ENCODE measurements at regions not wholly inside any gene's neighbourhood (a gene's known extent, or its start where the extent isn't known, plus 50 kb on each side); places are given as distances from the start of the nearest gene placed in this dataset.
A peak's percentile ranks its signal among the peaks of the same experiment; 100 is the strongest.
"Not testable (repeated sequence)": the region's sequence is repeated elsewhere in the genome, so short reads cannot be mapped to it uniquely, and the experiment has no call there.

DNA sequence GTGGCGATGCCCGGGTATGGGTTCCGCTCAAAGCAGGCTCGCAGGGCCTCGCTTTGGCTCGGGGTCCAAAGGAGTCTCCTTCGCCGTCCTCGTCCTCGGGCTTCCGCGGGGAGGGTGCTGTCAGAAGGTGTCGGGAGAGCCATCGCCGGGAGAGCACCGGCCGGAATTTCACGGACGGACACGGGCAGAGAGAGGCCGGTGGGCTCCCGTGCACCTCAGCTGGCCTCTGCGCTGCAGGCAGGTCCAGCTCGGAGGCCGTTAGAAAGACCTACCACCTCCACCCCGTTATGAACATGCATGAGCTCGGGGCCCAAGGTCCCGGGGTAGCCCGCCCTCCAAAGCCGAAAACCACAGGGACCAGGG, 1846.0 kb upstream of the DEFB115 start:
- H3K27ac Mint-ChIP-seq; CTCF ChIA-PET; DNase-seq; POLR2A ChIA-PET; H3K4me1 ChIP-seq (ENCODE audit: control insufficient read depth in 2 of 2, insufficient read depth in 2 of 2, low read length in 2 of 2); H3K27me3 ChIP-seq (ENCODE audit: control insufficient read depth in 2 of 2, insufficient read depth in 2 of 2, low read length in 2 of 2); H3K4me3 ChIP-seq (ENCODE audit: low read length); H3K36me3 ChIP-seq (ENCODE audit: control insufficient read depth in 2 of 3, insufficient read depth in 3 of 3, low read length in 3 of 3); intact Hi-C loops (cut with micrococcal nuclease); H3K27ac ChIP-seq (ENCODE audit: low read depth, low read length): not testable (repeated sequence)
- peaks cover 11 to 41% (median 24%) of the 10 kb centered on the region in 5 donors for H3K27me3 Mint-ChIP-seq
- peaks cover 17 to 67% (median 22%) of the 10 kb centered on the region in 11 donors for H3K9me3 Mint-ChIP-seq
- H3K9me3 ChIP-seq (ENCODE audit: control insufficient read depth in 2 of 3, low read length in 3 of 3): peaks cover 0 to 29% (median 0%) of the 10 kb centered on the region in 3 experiments
- peaks cover 0 to 31% (median 4%) of the 10 kb centered on the region in 5 donors for H3K36me3 Mint-ChIP-seq
- H3K4me1 Mint-ChIP-seq: peaks cover 0 to 26% (median 0%) of the 10 kb centered on the region in 7 donors
- H3K4me3 Mint-ChIP-seq: peak overlapping the region in 3 of 10 donors; percentile 52 to 71 (median 57)
- peak; percentile 18 for ATAC-seq

DNA sequence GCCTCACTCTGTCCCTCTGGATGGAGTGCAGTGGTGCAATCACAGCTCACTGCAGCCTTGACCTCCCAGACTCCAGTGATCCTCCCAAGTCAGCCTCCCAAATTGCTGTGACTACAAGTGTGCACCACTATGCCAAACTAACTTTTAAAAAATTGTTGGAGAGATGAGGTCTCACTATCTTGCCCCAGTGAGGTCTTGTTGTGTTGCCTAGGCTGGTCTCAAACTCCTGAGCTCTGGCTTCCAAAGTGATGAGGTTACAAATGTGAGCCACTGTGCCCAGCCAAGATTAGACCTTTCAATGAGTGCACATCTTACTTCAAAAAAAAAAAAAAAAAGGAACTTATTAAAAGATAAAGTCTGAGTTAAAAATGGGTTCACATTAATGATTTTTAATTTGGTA, 1838.1 kb upstream of the DEFB115 start:
- H3K27me3 ChIP-seq (ENCODE audit: control insufficient read depth in 2 of 2, insufficient read depth in 2 of 2, low read length in 2 of 2): no peaks in the 10 kb centered on the region
- ATAC-seq (no peak), DNase-seq (no peak)
- no peak overlapping the region for H3K4me3 ChIP-seq (ENCODE audit: low read length)
- Mint-ChIP-seq H3K27me3 (peaks cover 0 to 11% (median 0%) of the 10 kb centered on the region in 5 donors), H3K4me3 (no peak overlapping the region), H3K27ac (no peak overlapping the region), H3K36me3 (no peaks in the 10 kb centered on the region), H3K4me1 (no peaks in the 10 kb centered on the region), H3K9me3 (peaks cover 0 to 28% (median 4%) of the 10 kb centered on the region in 11 donors)
- H3K4me1 ChIP-seq (ENCODE audit: control insufficient read depth in 2 of 2, insufficient read depth in 2 of 2, low read length in 2 of 2): no peaks in the 10 kb centered on the region
- no peaks in the 10 kb centered on the region for H3K9me3 ChIP-seq (ENCODE audit: control insufficient read depth in 2 of 3, low read length in 3 of 3)
- CTCF ChIA-PET: no interaction called here
- POLR2A ChIA-PET: no interaction called here
- no peak overlapping the region for H3K27ac ChIP-seq (ENCODE audit: low read depth, low read length)
- intact Hi-C loops (cut with micrococcal nuclease): no loop called here
- no peaks in the 10 kb centered on the region for H3K36me3 ChIP-seq (ENCODE audit: control insufficient read depth in 2 of 3, insufficient read depth in 3 of 3, low read length in 3 of 3)

DNA sequence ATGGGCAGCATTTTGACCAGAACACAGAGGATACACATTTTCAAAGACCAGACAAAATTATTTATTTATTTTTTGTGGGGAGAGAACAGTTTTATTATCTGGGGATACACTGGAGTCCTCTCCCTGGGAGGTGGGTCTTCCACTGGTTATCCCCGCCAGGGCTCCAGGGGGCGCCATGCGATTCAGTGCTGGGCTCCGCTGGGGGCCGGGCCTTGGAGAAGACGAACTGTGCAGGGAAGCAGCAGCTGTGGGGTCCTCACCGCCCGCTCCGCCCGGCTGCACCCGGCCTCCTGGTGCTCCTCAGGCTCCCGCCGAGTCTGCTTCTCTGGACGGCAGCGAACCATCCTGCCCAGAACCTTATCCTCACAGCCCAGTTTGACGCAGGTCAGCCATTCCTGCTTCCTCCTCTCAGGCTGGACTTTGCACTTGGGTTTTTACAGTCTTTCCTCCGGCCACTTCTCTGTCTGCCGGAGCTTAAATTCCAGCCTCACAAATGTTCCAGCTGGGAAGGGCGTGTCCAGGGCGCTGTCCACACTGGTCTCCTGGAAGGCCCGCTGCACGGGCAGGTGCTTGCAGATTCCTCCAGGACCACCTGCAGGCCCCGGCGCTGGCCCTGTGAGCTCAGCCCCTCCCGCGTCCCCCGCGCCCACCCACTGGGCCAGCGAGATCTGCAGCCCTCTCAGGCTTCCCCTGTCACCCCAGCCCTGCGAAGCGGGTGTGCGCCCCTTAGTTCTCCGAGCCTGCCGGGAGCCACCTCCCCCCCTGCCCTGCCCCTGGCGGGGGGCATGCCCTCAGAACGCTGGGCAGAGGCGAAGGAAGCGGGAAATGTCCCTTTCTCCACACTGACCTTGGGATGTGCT, 1830.0 kb upstream of the DEFB115 start:
- H3K27ac Mint-ChIP-seq: no peak overlapping the region
- no peaks in the 10 kb centered on the region for H3K4me1 Mint-ChIP-seq
- H3K27ac ChIP-seq (ENCODE audit: low read depth, low read length): no peak overlapping the region
- peaks cover 11 to 49% (median 19%) of the 10 kb centered on the region in 5 donors for H3K27me3 Mint-ChIP-seq
- ChIA-PET POLR2A (no interaction called here), CTCF (no interaction called here)
- no peak for DNase-seq
- H3K4me1 ChIP-seq (ENCODE audit: control insufficient read depth in 2 of 2, insufficient read depth in 2 of 2, low read length in 2 of 2): no peaks in the 10 kb centered on the region
- peak overlapping the region in 3 of 10 donors; percentile 61 to 79 (median 67) for H3K4me3 Mint-ChIP-seq
- H3K4me3 ChIP-seq (ENCODE audit: low read length): no peak overlapping the region
- peaks cover 0 to 4% (median 0%) of the 10 kb centered on the region in 5 donors for H3K36me3 Mint-ChIP-seq
- H3K36me3 ChIP-seq (ENCODE audit: control insufficient read depth in 2 of 3, insufficient read depth in 3 of 3, low read length in 3 of 3): no peaks in the 10 kb centered on the region
- H3K9me3 Mint-ChIP-seq: peaks cover 0 to 31% (median 4%) of the 10 kb centered on the region in 11 donors
- intact Hi-C loops (cut with micrococcal nuclease): no loop called here
- H3K9me3 ChIP-seq (ENCODE audit: control insufficient read depth in 2 of 3, low read length in 3 of 3): no peaks in the 10 kb centered on the region
- no peak for ATAC-seq
- H3K27me3 ChIP-seq (ENCODE audit: control insufficient read depth in 2 of 2, insufficient read depth in 2 of 2, low read length in 2 of 2): no peaks in the 10 kb centered on the region

DNA sequence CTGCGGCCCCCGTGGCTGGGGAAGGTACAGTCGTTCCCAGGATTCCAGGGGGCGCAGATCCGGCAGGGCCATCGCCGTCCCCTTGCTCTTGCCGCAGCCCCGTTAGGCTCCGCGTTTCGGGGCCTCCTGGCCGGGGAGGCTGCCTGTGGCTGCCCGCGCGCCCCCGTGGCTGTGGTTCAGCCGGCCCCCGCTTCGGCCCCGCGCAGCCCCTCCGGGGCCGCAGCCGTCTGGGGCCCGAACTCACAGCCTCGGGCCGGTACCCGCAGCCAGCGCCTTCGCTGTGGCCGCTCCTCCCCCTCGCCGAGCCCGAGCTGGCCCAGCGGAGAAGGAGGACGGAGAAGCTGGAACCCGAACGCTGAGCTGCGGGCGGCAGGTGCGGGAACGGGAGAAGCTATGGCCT, 1826.9 kb upstream of the DEFB115 start:
- Mint-ChIP-seq H3K9me3 (peaks cover 0 to 27% (median 2%) of the 10 kb centered on the region in 11 donors), H3K36me3 (peaks cover 0 to 4% (median 0%) of the 10 kb centered on the region in 5 donors), H3K4me3 (no peak overlapping the region), H3K4me1 (peaks cover 0 to 2% (median 0%) of the 10 kb centered on the region in 7 donors), H3K27me3 (peaks cover 9 to 38% (median 21%) of the 10 kb centered on the region in 5 donors), H3K27ac (no peak overlapping the region)
- Histone ChIP-seq H3K4me3 (ENCODE audit: low read length) (no peak overlapping the region), H3K4me1 (ENCODE audit: control insufficient read depth in 2 of 2, insufficient read depth in 2 of 2, low read length in 2 of 2) (no peaks in the 10 kb centered on the region), H3K9me3 (ENCODE audit: control insufficient read depth in 2 of 3, low read length in 3 of 3) (no peaks in the 10 kb centered on the region), H3K36me3 (ENCODE audit: control insufficient read depth in 2 of 3, insufficient read depth in 3 of 3, low read length in 3 of 3) (no peaks in the 10 kb centered on the region), H3K27me3 (ENCODE audit: control insufficient read depth in 2 of 2, insufficient read depth in 2 of 2, low read length in 2 of 2) (no peaks in the 10 kb centered on the region), H3K27ac (ENCODE audit: low read depth, low read length) (no peak overlapping the region)
- ChIA-PET POLR2A (no interaction called here), CTCF (no interaction called here)
- DNase-seq (no peak), ATAC-seq (no peak)
- intact Hi-C loops (cut with micrococcal nuclease): no loop called here

DNA sequence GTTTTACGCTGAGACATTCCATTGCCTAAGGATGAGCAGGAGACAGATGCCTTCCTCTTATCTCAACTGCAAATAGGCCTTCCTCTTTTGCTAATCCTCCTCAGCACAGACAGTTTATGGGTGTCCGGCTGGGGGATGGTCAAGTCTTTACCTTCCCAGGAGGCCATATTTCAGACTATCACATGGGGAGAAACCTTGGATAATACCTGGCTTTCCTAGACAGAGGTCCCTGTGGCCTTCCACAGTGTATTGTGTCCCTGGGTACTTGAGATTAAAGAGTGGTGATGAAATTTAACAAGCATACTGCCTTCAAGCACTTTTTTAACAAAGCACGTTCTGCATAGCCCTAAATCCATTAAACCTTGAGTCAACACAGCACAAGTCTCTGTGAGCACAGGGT, 1816.7 kb upstream of the DEFB115 start:
- H3K4me1 ChIP-seq (ENCODE audit: control insufficient read depth in 2 of 2, insufficient read depth in 2 of 2, low read length in 2 of 2); H3K36me3 ChIP-seq (ENCODE audit: control insufficient read depth in 2 of 3, insufficient read depth in 3 of 3, low read length in 3 of 3); DNase-seq; intact Hi-C loops (cut with micrococcal nuclease); H3K9me3 ChIP-seq (ENCODE audit: control insufficient read depth in 2 of 3, low read length in 3 of 3); POLR2A ChIA-PET; H3K27ac ChIP-seq (ENCODE audit: low read depth, low read length); H3K36me3 Mint-ChIP-seq; H3K27ac Mint-ChIP-seq; CTCF ChIA-PET; H3K4me3 Mint-ChIP-seq; H3K4me3 ChIP-seq (ENCODE audit: low read length); H3K9me3 Mint-ChIP-seq; ATAC-seq; H3K27me3 ChIP-seq (ENCODE audit: control insufficient read depth in 2 of 2, insufficient read depth in 2 of 2, low read length in 2 of 2): not testable (repeated sequence)
- peaks cover 0 to 13% (median 0%) of the 10 kb centered on the region in 7 donors for H3K4me1 Mint-ChIP-seq
- peaks cover 0 to 17% (median 7%) of the 10 kb centered on the region in 5 donors for H3K27me3 Mint-ChIP-seq

DNA sequence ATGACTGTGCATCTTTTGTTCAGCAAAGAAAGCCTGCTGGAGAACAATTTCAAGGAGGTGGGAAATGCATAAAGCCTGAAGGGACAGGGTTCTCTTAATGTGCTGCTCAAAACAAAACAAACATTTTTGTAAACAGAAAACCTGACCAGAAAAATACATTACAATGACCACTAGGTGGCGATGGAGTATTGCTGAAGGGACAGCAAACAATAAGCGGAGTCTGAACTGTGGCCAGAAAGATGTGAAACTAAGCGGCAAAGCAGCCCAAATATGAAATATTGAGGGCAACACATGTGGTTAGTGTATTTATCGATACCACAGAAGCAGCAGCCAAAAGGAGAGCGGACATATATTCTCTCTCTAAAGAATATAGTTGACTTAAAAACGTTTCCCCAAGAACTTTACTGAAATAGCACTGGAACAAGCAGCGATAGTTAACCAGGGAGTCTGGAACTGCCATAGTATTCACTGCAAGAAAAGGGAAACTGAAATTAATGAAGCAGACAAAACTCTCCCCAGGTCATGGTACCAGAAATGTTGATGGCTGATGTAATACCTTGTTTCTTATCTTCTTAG, 1814.2 kb upstream of the DEFB115 start:
- Mint-ChIP-seq H3K4me1 (peaks cover 0 to 21% (median 0%) of the 10 kb centered on the region in 7 donors), H3K4me3 (peak overlapping the region in 4 of 10 donors; percentile 22 to 66 (median 46)), H3K27ac (peak overlapping the region in 1 of 9 donors; percentile 63), H3K27me3 (peaks cover 0 to 30% (median 16%) of the 10 kb centered on the region in 5 donors)
- H3K9me3 Mint-ChIP-seq; POLR2A ChIA-PET; H3K9me3 ChIP-seq (ENCODE audit: control insufficient read depth in 2 of 3, low read length in 3 of 3); H3K27ac ChIP-seq (ENCODE audit: low read depth, low read length); intact Hi-C loops (cut with micrococcal nuclease); H3K27me3 ChIP-seq (ENCODE audit: control insufficient read depth in 2 of 2, insufficient read depth in 2 of 2, low read length in 2 of 2); H3K4me3 ChIP-seq (ENCODE audit: low read length); H3K36me3 ChIP-seq (ENCODE audit: control insufficient read depth in 2 of 3, insufficient read depth in 3 of 3, low read length in 3 of 3); H3K4me1 ChIP-seq (ENCODE audit: control insufficient read depth in 2 of 2, insufficient read depth in 2 of 2, low read length in 2 of 2); H3K36me3 Mint-ChIP-seq: not testable (repeated sequence)
- DNase-seq: peak in 6 of 9 donors; percentile 6 to 29 (median 16)
- CTCF ChIA-PET: interaction anchor here (0.6 kb wide), 1 partner anchor 13 kb away, joined by 3 read pairs; no protein-coding TSS in a partner anchor
- ATAC-seq: peak; percentile 41
